Colonic mucosa (tissue), 4 donors: ENCODE measurements at regions not wholly inside any gene's neighbourhood (a gene's known extent, or its start where the extent isn't known, plus 50 kb on each side); places are given as distances from the start of the nearest gene placed in this dataset.

ENCODE experiments used
- DNase-seq: peaks from one replicate; pipeline ENCODE4 v3.0.0-alpha.2; 2020
- H3K27ac ChIP-seq: fragments of 200-600 bp; one replicate; pipeline ENCODE4 v1.8.0; 2021
- H3K27me3 ChIP-seq: fragments of 200-600 bp; one replicate; pipeline ENCODE4 v1.8.0; 2021
- H3K36me3 ChIP-seq: fragments of 200-600 bp; one replicate; pipeline ENCODE4 v1.8.0; 2021
- H3K4me1 ChIP-seq: fragments of 200-600 bp; one replicate; pipeline ENCODE4 v1.8.0; 2021; ENCODE audit warnings: mild to moderate bottlenecking
- H3K4me3 ChIP-seq: fragments of 200-600 bp; one replicate; pipeline ENCODE4 v1.8.0; 2021
- H3K9ac ChIP-seq, 2 donors: one replicate each; pipeline ENCODE4 v1.7.0; 2013; ENCODE audit warnings: control low read depth in 2 of 2, low read depth in 2 of 2, low read length in 2 of 2
- H3K9me3 ChIP-seq: fragments of 200-600 bp; one replicate; pipeline ENCODE4 v1.8.0; 2021
- intact Hi-C: fragments of 100-400 bp; cut with DNase I; formaldehyde crosslinking; loops from one replicate; pipeline ENCODE4 v1.14.1; 2022
- TF ChIP-seq, protein P1 (sequence below): fragments of 200-600 bp; IDR thresholded peaks from one replicate; pipeline ENCODE4 v1.8.0; 2022; ENCODE audit warnings: antibody characterized with exemption, mild to moderate bottlenecking
- donor health status: healthy.
- donor health status: DM: no; HTN: no; CAD: no.
- donor health status: DM: no; HTN: no; CAD: no.

DNA sequence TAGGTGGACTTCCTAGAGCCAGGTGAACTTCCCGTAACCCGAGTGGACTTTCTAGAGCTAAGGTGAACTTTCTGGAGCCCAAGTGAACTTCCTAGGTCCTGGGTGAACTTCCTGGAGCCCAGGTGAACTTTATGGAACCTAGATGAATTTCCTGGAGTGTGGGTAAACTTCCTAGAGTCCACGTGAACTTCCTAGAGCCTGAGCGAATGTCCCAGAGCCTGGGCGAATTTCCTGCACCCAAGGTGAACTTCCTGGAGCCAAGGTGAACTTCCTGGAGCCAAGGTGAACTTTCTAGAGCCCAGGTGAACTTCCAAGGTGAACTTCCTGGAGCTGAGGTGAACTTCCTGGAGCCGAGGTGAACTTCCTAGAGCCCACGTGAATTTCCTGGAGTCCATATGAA, 70.0 kb downstream of the RTP5 start:
- Histone ChIP-seq H3K4me1 (no peaks in the 10 kb centered on the region), H3K9ac (no peak overlapping the region), H3K9me3 (no peaks in the 10 kb centered on the region), H3K36me3 (no peaks in the 10 kb centered on the region), H3K27ac (no peak overlapping the region), H3K27me3 (no peaks in the 10 kb centered on the region), H3K4me3 (no peak overlapping the region)
- DNase-seq: no peak
- TF ChIP-seq, protein P1, sequence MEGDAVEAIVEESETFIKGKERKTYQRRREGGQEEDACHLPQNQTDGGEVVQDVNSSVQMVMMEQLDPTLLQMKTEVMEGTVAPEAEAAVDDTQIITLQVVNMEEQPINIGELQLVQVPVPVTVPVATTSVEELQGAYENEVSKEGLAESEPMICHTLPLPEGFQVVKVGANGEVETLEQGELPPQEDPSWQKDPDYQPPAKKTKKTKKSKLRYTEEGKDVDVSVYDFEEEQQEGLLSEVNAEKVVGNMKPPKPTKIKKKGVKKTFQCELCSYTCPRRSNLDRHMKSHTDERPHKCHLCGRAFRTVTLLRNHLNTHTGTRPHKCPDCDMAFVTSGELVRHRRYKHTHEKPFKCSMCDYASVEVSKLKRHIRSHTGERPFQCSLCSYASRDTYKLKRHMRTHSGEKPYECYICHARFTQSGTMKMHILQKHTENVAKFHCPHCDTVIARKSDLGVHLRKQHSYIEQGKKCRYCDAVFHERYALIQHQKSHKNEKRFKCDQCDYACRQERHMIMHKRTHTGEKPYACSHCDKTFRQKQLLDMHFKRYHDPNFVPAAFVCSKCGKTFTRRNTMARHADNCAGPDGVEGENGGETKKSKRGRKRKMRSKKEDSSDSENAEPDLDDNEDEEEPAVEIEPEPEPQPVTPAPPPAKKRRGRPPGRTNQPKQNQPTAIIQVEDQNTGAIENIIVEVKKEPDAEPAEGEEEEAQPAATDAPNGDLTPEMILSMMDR: no peak
- intact Hi-C loops: no loop called here

DNA sequence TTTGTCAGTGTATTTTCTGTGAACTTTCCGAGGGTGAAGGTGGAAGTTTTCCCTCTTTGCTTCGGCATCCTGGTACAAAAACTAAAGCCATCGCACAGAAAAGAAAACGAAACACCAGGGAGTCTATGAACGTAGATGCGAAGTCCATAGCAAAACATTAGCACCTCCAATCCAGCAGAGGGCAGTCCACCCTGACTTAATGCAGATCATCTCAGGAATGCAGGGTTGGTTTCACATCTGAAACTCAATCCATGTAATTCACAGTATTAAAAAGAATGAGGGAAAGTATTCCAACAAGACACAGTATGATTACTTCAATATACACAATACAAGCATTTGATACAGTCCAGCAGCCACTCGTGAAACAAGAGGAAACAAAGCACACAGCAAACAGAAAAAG, 70.8 kb downstream of the RTP5 start:
- Histone ChIP-seq H3K9ac (no peak overlapping the region), H3K27me3 (no peaks in the 10 kb centered on the region), H3K27ac (no peak overlapping the region), H3K4me3 (no peak overlapping the region), H3K4me1 (no peaks in the 10 kb centered on the region), H3K9me3 (no peaks in the 10 kb centered on the region), H3K36me3 (no peaks in the 10 kb centered on the region)
- intact Hi-C loops: no loop called here
- no peak for DNase-seq
- TF ChIP-seq, protein P1: no peak

DNA sequence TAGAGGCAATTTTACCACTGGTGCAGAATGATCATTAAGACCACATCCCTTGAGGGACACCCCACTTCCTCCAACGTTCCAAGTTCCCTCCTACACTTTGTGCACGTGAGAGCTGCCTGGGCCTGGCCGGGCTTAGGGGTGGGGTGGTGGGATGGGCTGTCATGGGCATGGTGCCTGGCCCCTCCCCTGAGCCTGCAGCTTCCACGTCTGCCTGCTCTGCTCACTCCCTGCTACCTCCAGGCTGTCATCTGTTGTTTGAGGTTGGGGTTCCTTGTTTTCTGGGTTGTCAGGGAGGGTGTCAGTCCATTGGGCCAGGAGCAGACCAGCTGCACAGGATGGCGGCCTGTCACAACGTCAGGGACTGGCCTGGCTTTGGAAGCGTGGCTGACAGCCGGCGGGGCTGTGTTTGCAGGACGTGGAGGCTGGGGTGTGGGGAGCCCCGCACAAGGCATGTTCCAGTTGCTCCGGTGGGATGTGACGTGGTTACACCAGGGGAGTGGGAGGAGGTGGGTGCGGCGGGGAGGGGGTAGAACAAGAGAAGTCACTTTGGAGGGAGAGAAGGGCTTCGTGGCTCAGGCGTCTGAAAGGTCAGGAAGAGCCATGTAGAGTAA, 72.3 kb downstream of the RTP5 start:
- no peaks in the 10 kb centered on the region for H3K4me1 ChIP-seq
- no peak for DNase-seq
- no peaks in the 10 kb centered on the region for H3K9me3 ChIP-seq
- H3K36me3 ChIP-seq: no peaks in the 10 kb centered on the region
- H3K27me3 ChIP-seq: no peaks in the 10 kb centered on the region
- H3K27ac ChIP-seq: no peak overlapping the region
- no peak overlapping the region for H3K9ac ChIP-seq
- H3K4me3 ChIP-seq: no peak overlapping the region
- intact Hi-C loops: no loop called here
- TF ChIP-seq, protein P1: no peak

DNA sequence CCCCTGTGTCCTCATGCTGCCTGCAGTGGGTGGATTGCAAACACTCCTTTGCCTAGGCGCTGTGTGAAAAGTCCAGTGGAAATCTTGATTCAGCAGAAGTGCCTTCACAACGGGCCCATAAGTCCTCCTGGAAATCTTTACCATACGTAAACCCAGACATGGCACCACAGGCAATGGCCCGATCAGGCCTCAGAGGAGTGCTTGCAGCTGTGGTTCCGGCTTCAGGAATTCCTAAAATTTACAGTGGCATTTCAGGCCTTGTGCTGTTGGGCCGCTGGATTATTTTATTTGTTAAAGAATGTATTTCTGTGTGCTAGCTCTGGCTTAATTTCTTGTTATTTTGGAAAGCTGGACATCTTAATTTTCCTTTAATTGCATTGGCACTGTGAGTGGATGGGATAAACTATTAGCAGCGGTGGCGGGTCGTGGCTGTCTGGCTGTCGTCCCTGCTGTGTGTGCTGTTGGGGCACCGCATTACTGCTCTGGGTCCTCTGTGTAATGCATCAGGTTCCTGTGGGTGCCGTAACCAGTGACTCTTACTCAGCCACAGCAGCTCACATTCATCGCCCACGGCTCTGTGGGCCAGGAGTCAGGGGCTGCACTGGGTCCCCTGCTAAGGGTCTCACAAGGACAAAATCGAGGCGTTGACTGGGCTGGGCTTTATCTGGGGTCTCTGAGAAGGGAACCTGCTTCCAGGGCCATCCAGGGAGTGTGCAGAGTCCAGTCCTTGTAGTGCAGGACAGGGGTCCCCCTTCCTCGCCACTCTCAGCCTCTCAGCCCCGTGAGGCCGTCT, 73.1 kb downstream of the RTP5 start:
- Histone ChIP-seq H3K27ac (no peak overlapping the region), H3K4me3 (no peak overlapping the region), H3K27me3 (no peaks in the 10 kb centered on the region), H3K9me3 (no peaks in the 10 kb centered on the region), H3K9ac (no peak overlapping the region), H3K36me3 (no peaks in the 10 kb centered on the region), H3K4me1 (no peaks in the 10 kb centered on the region)
- TF ChIP-seq, protein P1: no peak
- intact Hi-C loops: no loop called here
- no peak for DNase-seq

GRCh38 chr2:241943209-241943850, 73.8 kb downstream of the RTP5 start:
- Histone ChIP-seq H3K27ac (no peak overlapping the region), H3K36me3 (no peaks in the 10 kb centered on the region), H3K4me3 (no peak overlapping the region), H3K4me1 (no peaks in the 10 kb centered on the region), H3K27me3 (no peaks in the 10 kb centered on the region), H3K9me3 (no peaks in the 10 kb centered on the region), H3K9ac (no peak overlapping the region)
- intact Hi-C loops: no loop called here
- DNase-seq: no peak
- TF ChIP-seq, protein P1: no peak
